Stimulated activated CD4-positive, alpha-beta T cell treated with anti-CD3 and anti-CD28 coated beads, Interleukin-4, amount 100 ng/mL, for 48 hours (primary cell): ENCODE measurements at regions not wholly inside any gene's neighbourhood (a gene's known extent, or its start where the extent isn't known, plus 50 kb on each side); places are given as distances from the start of the nearest gene placed in this dataset.

Experiments used
- DNase-seq, 2 donors: peaks; one replicate each; pipeline ENCODE4 v3.0.0-alpha.2; 2020; ENCODE audit warnings: low read depth in 2 of 2

DNA sequence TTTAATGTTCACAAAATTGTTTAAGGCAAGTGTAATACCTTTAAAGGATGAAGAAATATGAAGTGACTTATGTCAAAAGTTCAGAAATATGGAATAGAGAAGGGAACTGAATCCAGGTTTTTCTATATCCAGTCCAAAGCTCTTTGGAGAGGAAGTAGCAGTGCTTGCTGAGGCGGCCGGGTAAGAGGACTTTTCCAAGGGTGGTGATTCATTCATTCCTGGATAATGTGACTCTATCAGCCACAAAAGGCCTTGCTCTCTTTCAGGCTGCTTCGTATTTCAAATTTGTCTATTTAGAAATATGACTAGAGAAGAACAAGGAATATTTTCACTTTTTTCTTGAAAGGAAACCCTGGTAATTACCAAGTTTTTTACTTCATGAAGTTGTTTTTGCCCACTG lies 830.1 kb upstream of the ZEB2 start:
- DNase-seq: no peak

DNA sequence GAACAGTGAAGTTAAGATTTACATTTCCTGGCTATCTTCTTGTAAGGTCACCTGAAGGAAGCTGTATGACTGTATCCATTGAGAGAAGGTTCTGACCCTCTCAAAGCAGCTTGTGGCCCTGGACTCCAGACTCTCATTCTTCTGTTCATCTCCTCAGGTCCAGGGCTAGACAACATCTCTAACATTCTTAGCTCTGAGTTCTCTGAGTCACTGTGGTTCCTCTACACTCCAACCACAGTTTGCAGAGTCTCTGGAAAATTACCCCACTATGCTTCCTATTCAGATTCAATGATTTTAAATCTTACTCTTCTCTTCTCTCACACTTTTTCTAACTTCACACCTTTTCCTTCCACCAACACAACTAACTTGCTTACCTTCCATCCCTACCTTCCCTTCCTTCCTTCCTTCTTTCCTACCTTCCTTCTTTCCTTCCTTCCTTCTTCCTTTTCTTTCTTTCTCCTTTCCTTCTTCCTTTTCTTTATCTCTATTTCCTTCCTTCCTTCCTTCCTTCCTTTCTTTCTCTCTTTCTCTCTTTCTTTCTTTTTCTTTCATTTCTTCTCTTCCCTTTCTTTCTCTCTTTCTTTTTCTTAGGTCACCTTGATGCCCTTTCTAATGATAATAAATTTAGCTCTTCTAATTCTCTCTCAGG lies 824.3 kb upstream of the ZEB2 start:
- no peak for DNase-seq

DNA sequence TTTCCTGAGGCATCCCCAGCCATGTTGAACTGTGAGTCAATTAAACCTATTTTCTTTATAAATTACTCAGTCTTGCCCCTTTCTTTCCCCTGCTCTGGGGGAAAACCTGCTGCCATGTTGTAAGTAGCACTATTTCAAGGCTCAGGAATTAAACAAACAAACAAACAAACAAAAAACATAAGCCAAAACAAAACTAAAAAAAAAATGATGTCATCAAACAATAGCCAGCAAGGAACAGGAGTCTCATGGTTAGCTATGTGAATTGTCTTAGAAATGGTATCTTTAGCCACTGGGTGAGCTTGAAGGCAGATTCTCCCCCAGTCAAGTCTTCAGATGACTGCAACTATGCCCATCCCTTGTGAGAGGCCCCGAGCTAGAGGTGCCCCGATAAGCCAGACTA lies 823.4 kb upstream of the ZEB2 start:
- no peak for DNase-seq

DNA sequence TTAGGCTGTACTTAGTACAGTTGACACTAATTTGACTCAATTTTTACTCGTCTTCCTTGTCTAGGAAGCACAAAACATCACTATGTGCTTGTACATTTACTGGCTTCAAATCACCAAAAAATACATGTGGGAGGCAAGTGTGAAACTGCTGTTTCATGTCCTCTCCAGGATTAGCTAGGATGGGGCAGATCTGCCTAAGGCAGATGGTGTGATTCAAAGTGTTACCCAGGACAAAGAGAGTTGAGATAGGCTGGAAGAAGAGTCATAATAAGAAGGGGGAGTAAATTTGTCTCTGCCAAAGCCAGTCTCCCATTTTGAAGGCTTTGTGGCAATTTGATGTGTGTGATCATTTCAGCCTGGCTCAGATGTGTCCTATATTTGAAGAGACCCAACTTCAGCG lies 821.6 kb upstream of the ZEB2 start:
- DNase-seq: no peak

DNA sequence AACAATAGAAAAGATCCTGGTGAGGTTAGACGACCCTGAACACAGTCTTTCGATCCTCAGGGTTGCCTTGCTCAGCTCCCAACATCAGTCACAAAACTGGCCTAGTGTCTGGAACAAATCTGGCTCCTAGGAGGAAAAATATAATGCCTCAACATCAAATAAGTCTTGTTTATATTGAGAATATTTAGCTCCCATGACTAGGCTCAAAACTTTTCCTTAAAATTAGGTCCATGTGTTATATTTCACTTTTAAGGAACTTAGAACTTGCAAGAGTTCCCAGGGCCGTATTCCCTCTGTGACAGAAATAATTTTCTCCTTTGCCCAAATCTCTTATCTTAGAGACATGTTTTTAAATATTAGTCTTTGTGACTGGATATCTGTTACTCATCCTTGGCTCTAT lies 819.7 kb upstream of the ZEB2 start:
- no peak for DNase-seq

DNA sequence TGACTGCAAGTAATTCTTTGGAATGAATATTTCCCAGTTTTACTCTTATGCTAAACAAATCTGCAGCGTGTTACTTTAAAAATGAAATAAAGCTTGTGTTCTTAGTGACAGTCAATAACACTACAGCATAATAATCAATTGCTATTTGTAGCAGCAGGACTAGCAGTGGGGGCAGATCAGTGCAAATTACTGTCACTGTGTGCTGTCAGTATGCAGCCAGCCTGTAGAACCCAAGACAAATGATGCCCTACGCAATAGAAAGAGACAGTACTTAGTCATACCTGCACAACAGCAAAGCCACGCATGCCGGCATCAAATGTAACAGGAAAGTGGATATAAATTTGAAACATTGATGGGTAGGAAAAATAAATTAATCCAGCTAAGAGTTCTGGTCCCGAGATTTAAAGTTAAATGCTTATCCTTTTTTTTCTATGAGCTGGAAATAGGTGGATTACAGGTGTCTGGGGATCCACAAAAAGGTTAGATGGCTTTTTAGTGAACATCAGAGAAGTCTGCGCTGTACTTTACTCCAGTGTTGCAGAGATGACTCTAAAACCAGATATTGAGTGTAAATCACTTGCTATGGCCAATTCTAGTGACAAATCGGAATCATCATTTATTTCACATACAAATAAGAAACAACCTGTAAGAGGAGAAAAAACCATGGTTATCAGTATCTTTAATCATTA lies 812.4 kb upstream of the ZEB2 start:
- no peak for DNase-seq

DNA sequence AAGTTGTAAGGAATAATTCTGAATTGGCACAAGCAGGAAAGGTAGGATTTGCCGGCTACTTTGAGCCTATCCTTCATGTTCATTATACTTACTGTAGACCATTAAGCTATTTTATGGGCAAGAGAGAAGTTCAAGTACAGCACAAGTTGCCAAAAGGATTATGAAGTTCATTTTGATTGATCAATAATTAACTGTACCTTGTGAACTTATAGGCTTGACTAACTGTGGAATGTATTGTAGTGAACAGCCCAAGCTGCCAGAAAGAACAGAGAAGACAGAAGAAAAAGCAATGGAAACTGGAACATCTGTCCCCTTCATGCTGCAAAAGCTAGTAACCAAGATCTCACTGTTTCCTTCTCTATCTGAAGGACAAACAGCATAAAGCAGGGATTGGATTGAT lies 810.1 kb upstream of the ZEB2 start:
- DNase-seq: no peak

DNA sequence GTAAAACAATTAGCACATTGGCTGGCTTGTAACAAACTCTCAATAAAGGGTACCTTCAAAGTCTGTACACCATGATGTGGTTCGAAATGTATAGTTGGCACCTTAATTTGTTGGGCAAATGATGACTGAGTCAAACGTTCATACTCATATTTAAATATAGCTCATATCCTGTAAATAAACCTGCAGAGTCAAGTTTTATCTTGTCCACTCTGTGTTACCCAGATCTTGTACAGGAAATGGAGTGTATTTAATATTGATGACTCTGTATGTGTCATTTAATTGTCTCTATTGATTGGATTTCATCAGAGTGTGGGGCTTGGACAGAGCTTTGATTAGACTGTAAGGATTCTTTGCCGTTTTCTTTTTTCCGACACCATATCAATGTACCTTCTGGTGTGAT lies 805.6 kb upstream of the ZEB2 start:
- DNase-seq: no peak

DNA sequence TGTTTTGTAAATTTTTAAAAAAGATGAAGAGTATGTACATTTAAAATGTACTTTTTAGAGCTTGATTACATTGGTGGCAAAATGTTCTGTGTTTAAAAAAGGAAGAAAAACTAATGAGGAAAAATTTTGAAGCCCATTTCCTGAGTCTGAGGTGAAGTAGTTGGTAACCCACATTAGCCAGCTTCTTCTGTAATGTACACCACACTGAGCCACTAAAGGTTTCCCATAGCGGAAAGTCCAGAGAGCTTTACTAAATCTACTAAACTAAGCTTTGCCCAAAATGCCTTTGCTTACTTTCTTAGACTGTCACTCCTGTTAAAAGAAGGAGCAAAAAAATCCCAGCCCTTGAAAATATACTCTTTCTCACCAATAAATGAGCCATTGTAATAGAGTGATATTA lies 804.8 kb upstream of the ZEB2 start:
- no peak for DNase-seq

DNA sequence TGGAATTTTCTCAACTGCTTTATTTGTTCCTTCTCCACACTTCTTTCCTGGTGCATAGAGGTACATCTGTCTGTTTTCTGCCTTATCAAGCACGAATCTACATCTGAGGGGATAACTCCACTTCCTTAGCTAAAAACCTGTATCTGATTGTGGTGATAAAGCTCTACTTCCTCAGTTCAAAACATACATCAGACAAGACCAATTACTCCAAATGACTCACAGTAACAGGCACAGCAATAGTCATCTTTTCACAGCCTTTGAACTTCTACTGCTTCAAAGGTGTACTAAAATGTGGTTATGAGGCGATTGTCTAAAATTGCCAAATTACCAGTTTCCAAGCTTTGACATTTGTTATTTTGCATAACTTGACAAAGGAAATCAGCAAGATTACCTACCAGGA lies 803.6 kb upstream of the ZEB2 start:
- DNase-seq: no peak

DNA sequence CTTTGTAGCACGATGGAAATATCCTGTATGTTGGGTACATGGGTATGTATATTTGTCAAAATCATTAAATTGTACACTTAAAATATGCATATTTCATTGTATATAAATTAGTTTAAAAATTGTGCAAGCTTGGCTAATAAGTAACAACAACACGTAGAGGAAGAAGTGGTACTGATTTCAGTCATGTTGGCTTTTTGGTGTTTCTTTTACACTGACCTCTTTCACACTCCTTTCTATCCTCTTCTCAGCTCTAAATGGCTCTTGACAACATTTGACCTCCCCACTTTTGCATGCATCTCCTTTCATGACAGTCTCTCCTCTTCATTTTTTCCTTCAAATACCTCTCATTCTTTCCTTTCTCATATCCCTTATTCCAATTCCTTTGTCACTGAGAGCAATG lies 801.4 kb upstream of the ZEB2 start:
- no peak for DNase-seq

DNA sequence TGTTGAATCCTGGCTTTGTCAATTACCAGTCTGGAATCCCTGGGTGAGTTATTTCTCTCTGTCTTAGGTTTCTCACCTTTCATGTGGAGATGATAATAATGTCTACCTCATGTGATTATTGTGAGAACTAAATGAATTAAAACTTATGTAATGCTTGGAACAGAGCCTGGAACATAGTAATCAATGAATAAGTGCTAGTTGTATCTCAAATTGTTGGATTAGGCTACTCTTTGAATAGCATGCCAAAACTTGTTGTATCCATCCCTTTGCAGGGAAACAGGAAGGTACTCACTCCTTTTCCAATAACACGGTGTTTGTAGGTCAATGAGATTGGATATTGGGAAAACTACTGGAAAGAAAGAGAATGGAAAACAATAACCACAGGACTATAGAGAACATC lies 796.6 kb upstream of the ZEB2 start:
- DNase-seq: no peak

DNA sequence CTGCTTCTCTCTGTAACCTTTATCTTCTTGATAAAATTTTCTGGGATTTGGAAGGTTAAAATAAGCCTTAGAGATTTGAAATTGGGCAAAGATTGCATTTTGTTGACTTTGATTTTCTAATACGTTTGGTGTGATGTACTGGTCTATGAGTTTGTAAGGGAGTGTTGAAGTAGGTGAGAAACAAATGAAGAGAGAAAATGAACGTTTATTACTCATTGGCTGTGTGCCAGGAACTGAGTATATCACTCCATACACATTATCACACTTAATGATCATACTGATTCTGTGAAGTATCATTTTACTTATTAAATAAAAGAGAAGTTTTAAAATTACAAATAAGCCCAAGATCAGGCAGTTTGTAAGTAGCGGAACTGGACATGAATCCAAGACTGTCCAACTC lies 795.1 kb upstream of the ZEB2 start:
- no peak for DNase-seq

DNA sequence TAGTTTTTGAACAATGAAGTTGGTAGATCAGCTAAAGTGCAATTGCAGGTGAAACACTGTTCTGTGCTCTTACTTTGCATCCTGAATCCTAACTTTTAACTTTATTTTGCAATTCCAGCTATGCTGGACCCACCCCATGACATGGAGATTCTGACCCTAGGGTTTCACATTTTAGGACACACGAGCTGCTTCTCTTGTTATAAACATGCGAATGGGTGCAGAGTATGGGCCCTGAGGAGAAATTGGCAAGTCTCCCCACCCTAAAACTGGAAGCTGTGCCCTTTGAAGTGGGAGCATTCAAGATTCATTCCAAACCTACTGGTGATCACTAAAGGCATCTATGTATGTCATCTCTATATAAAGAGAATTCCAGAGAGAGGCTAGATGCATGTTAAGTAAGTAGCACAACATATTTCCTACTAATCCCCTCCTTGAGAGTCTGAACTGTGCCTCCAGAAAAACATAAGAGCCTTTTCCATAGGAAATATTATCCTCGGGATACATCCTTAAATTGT lies 794.3 kb upstream of the ZEB2 start:
- DNase-seq: no peak

DNA sequence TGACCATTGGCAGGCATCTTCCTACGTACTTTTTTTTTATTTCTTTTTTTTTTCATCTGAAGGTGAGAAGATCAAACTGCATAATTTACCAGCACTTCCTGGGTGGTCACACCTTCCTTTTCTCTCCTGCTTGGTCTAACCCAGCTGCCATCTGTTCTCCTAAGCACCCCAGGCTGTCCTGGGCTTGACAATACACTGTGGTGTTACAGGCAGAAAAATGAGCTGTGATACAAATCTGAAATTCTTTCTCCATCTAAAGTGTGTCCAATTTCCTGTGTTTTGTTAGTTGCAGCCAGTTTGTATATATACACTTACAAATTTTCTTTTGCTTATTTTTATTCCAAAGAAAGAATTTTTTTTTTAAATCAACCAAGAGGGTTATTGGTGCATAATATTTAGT lies 786.0 kb upstream of the ZEB2 start:
- no peak for DNase-seq

DNA sequence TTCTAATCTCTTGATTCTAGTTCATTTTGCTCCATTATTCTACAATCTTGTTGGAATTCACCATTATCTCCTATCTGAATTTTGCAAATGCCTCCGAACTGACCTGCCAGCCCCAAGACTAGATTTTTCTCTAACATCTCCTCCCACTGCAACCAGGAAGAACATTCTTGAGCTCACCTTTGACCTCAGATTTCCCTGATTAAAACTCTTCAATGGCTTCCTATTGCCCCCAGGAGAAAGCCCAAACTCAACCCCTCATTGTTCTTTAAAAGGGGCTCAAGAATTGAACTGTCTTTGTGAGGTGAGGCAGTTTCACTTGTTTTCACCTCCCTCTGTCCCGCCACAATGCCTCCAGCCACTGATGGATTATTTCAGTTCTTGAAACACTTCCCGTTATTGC lies 784.6 kb upstream of the ZEB2 start:
- DNase-seq: no peak

DNA sequence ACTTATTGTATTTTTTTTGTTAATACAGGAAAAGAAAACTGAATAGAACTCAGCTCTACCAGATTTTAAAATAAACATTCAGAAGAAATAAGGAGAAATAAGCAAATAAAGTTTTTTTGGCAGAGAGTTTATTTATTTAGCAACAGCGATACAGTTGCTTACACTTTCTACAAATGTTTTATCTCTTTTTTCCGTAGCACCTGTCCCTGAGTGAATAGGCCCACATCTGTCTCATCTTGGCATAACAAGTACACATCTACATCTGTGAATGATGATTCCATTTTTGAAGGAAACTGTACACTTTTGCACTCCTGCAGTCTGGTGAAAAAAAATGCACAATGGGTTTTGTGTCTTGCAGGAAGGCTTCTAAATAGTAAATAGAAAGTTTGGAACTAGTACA lies 783.6 kb upstream of the ZEB2 start:
- no peak for DNase-seq

DNA sequence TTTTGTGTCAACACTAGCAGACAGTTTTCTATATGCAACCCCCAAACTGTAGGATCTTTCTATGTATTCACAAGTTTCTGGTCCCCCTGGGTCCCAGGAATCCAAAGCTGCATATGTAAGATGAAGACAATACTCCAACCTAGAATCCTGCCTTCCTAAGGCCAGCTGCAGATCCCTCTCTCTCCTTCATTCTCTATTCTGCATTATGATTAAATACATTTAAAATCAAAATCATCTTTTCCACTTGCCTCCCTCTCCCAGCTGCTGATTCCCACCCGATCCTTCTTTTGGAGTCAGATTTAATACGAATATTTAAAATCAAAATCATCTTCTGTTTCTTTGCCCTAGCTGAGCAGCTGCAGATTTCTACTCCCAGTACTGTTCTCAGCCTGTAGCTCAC lies 783.0 kb upstream of the ZEB2 start:
- no peak for DNase-seq

DNA sequence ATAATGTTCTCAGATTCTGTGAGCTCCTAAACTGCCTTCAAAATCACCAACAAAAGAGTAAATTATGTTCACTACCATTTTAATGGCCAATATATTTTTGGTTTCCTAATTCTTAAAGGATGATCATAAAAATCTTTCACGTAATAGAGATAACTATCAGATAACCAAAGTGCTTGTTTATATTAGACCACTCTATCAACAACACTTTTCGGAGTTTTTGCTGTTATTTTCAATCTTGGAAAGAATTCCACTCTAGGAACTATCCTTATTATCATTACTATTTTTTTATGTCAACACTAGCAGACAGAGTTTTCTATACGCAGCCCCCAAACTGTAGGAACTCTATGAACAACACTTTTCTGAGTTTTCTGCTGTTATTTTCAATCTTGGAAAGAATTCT lies 782.5 kb upstream of the ZEB2 start:
- DNase-seq: no peak

DNA sequence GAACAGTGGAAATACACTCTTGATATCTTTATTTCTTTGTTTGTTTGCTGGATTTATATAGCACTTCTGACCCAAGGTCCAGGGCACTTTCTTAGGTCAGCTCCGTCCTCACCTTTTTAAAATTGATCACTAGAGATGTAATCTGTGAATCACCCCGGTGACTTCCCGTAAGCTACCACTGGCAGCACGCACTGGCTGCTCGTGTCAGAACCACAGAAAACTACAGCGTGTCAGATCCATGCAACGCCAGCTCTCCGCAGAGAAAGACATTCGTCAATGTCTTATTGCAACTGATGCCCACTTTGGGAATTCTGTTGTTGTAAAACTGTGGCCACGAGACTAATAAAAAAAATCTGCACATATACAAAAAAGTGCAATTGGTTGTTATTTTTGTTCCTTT lies 779.4 kb upstream of the ZEB2 start:
- no peak for DNase-seq

DNA sequence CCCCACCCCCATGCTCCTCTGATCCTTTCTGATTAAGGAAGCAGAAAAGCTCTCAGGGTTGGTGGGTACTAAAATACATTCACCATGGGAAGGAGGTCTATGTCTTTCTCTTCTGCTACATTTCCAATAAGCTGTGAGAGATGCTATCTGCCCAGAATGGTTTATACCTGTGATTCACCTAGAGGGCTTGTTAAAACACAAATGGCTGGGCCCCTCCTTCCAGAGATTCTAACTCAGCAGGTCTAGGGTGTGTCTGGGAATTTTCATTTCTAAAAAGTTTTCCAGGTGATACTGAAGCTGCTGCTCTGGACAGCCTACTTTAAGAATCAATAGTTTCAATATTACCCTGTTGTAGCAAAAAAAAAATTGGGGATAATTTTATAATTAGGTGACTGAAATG lies 772.2 kb upstream of the ZEB2 start:
- DNase-seq: no peak

DNA sequence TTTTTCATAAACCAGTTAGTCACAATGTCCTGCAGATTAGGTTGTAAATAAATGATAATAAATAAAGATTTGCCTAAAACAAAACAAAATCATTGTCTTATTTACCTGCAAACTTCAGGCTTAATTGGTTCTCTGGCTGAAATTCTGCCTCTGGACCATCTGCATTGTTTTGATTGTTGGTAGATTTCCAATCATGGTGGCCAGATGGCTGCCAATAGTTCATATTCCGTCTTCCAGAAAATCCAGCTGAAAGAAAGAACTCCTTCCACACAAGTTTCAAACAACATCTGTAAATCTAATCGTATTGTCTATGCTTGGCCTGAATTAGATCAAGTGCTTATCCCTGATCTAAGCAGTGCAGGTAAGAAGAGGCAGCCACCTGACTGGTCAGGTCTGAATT lies 771.1 kb upstream of the ZEB2 start:
- no peak for DNase-seq

DNA sequence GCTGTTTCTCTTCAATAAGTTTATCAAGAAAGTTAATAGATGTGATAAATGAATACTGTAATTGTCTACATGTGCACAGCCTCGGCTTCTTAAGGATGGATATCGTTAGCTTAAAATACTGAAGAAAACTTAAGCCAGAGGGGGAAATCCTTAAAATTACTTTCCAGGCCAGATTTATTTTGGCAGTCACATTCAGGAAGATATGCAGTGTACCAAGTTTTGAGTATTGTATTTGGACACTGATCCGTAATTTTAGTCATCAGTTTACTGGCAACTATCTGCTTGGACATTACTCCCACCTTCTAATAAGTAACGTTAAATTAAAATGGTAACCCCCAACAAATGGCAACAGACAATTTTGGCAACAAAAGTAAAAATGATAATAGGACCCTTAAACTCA lies 770.0 kb upstream of the ZEB2 start:
- DNase-seq: no peak
